Suprapubic skin (tissue), 4 donors: ENCODE measurements at regions not wholly inside any gene's neighbourhood (a gene's known extent, or its start where the extent isn't known, plus 50 kb on each side); places are given as distances from the start of the nearest gene placed in this dataset.

ENCODE experiments used
- CTCF ChIP-seq, 2 donors: fragments of 200-600 bp in 1 of 2; fragments of 450-650 bp in 1 of 2; sonication (generic) in 1 of 2; IDR thresholded peaks; one replicate each; pipeline ENCODE4 v1.5.1; 2016 to 2019; ENCODE audit warnings: antibody characterized with exemption in 2 of 2, mild to moderate bottlenecking in 1 of 2, moderate library complexity in 1 of 2
- EP300 ChIP-seq: sonication (generic); formaldehyde crosslinking; IDR thresholded peaks from one replicate; pipeline ENCODE4 v1.6.1; 2017; ENCODE audit warnings: antibody characterized with exemption
- POLR2A ChIP-seq, 2 donors: fragments of 450-650 bp; IDR thresholded peaks; one replicate each; pipeline ENCODE4 v1.6.1; 2017; ENCODE audit warnings: antibody characterized with exemption in 2 of 2, mild to moderate bottlenecking in 2 of 2, moderate library complexity in 2 of 2
- POLR2AphosphoS5 ChIP-seq, 3 donors: sonication (generic); formaldehyde crosslinking; IDR thresholded peaks; one replicate each; pipeline ENCODE4 v1.6.1; 2017; ENCODE audit warnings: antibody characterized with exemption in 3 of 3

GRCh38 chr2:236971131-236971821, 114.4 kb upstream of the COPS8 start:
- no peak for TF ChIP-seq POLR2AphosphoS5 (IDR thresholded peaks at IDR 0.05)
- TF ChIP-seq CTCF (IDR thresholded peaks at IDR 0.05) = no peak
- no peak for TF ChIP-seq EP300
- TF ChIP-seq POLR2A (IDR thresholded peaks at IDR 0.05) = no peak
